Mammary epithelial cell (primary cell): ENCODE measurements at regions not wholly inside any gene's neighbourhood (a gene's known extent, or its start where the extent isn't known, plus 50 kb on each side); places are given as distances from the start of the nearest gene placed in this dataset.

Experiments used
- CTCF ChIP-seq, 2 donors: IDR thresholded peaks in 1 of 2; conservative IDR thresholded peaks in 1 of 2; 2 replicates each; pipeline ENCODE4 v1.5.1; 2011 to 2012; ENCODE audit warnings: inconsistent platforms in 2 of 2, low read length in 2 of 2, mild to moderate bottlenecking in 2 of 2, control low read depth in 1 of 2, low read depth in 1 of 2; ENCODE audit not compliant: insufficient read depth in 1 of 2; ENCODE audit errors: extremely low read depth in 1 of 2
- EZH2 ChIP-seq: IDR thresholded peaks from 2 replicates; pipeline ENCODE4 v1.6.1; 2012; ENCODE audit warnings: low read length, inconsistent platforms, borderline replicate concordance

- TF ChIP-seq CTCF (conservative IDR thresholded peaks at IDR 0.05 in 1 of 2, IDR thresholded peaks at IDR 0.05 in 1 of 2; ENCODE audit: extremely low read depth in 1 of 2, insufficient read depth in 1 of 2, low read depth in 1 of 2, low read length in 2 of 2) (no peak), EZH2 (no peak)
Observed at GRCh38 chr1:73778471-73778870, 419.5 kb downstream of the LRRIQ3 start.
